ENCODE measurements at regions not wholly inside any gene's neighbourhood (a gene's known extent, or its start where the extent isn't known, plus 50 kb on each side); places are given as distances from the start of the nearest gene placed in this dataset.
A peak's percentile ranks its signal among the peaks of the same experiment; 100 is the strongest.

DNA sequence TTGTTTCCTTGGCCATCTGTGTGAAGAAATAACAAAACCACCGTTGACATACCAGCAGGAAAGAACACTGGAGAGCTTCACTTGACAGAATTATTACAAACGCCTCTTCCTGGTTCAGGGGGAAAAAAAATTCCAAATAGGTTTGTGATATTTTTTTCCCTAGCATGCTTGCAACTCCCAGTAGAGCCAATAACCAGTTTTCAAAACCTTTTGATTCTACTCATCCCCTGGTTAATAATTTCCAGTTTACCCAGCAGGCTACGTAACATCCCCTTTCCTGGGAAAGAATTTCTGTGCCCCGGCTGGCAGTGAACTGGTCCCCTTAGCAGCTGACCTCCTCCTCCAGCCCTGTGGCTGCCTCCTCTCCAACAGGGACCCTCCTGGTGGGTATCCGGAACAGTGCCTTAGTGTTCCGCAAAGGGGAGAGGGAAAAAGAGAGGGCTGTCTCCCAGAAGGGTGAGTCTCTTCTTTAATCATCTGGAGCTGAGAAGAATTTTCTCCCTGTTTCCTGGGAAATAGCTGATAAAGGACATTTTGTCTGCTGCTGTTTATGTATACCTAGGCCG is 72.8 kb upstream of the BOD1 start:
- TF ChIP-seq CTCF (IDR thresholded peaks at IDR 0.05; ENCODE audit: low read depth, low read length, missing input control), result no peak
- peak; percentile 38 to 61 for TF ChIP-seq JUND (IDR thresholded peaks at IDR 0.05)
- TF ChIP-seq MAX (IDR thresholded peaks at IDR 0.05), result peak; percentile 80
- TF ChIP-seq RAD21 (IDR thresholded peaks at IDR 0.05), result peak; percentile 57 to 63
- TF ChIP-seq NR2F2 (IDR thresholded peaks at IDR 0.05), result peak; percentile 5
- peak; percentile 25 for TF ChIP-seq YY1 (IDR thresholded peaks at IDR 0.05)
- TF ChIP-seq HNF4A (conservative IDR thresholded peaks at IDR 0.05), result peak; percentile 34 to 66
- peak; percentile 37 for TF ChIP-seq ATF3 (IDR thresholded peaks at IDR 0.05)
- peak; percentile 66 for TF ChIP-seq REST (IDR thresholded peaks at IDR 0.05)
- TF ChIP-seq SP1 (IDR thresholded peaks at IDR 0.05), result peak; percentile 68

All from liver (tissue), 3 donors.